ENCODE measurements at regions not wholly inside any gene's neighbourhood (a gene's known extent, or its start where the extent isn't known, plus 50 kb on each side); places are given as distances from the start of the nearest gene placed in this dataset.
"Not testable (repeated sequence)": the region's sequence is repeated elsewhere in the genome, so short reads cannot be mapped to it uniquely, and the experiment has no call there.

DNA sequence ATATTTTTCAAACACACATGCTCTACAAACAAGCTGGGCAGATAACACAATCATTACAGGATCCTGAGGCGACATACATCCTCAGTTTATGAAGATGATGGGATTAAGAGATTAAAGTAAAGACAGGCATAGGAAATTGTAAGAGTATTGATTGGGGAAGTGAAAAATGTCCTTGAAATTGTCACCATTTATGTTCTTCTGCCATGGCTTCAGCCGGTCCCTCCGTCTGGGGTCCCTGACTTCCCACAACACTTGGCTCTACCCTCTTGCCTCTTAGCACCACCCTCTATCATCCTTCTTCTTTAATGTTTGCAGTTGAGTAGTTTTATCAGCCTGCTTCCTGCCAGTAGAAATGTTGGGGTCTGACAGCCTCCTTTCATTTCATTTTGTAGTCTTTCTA is 244.4 kb downstream of the DAD1 start:
- no peak for TF ChIP-seq EZH2 (IDR thresholded peaks at IDR 0.05; ENCODE audit: borderline replicate concordance, insufficient read depth, low read depth, low read length, poor library complexity, severe bottlenecking)
- ChIA-PET CTCF (interaction anchor here (0.6 kb wide), 1 partner anchor 27 kb away, joined by 3 read pairs; no protein-coding TSS in a partner anchor), POLR2A (no interaction called here)
- Histone ChIP-seq H3K36me3 (replicated peaks in 1 of 2; ENCODE audit: control extremely low read depth in 1 of 2, control insufficient read depth in 1 of 2, extremely low read depth in 1 of 2, insufficient read depth in 2 of 2, low read length in 1 of 2) (no peaks in the 10 kb centered on the region), H3K4me1 (ENCODE audit: control insufficient read depth in 2 of 2, insufficient read depth in 2 of 2, low read length in 2 of 2) (no peaks in the 10 kb centered on the region), H3K27me3 (replicated peaks in 1 of 4; ENCODE audit: control extremely low read depth in 1 of 4, control insufficient read depth in 3 of 4, insufficient read depth in 4 of 4, low read length in 3 of 4) (peaks cover 0 to 18% (median 10%) of the 10 kb centered on the region in 4 experiments), H3K9me3 (ENCODE audit: control extremely low read depth in 1 of 3, control insufficient read depth in 2 of 3, insufficient read depth in 1 of 3, low read length in 2 of 3) (peaks cover 5 to 20% (median 12%) of the 10 kb centered on the region in 3 donors), H3K4me3 (ENCODE audit: control extremely low read depth in 1 of 5, extremely low read depth in 1 of 5, insufficient read depth in 1 of 5, low read depth in 2 of 5, low read length in 4 of 5) (no peak overlapping the region), H3K4me2 (replicated peaks; ENCODE audit: low read depth, low read length, poor library complexity, severe bottlenecking) (no peak overlapping the region), H4K20me1 (ENCODE audit: control insufficient read depth, insufficient read depth, low read length, poor library complexity, severe bottlenecking) (no peaks in the 10 kb centered on the region), H3K79me2 (ENCODE audit: control insufficient read depth, insufficient read depth, low read length) (no peaks in the 10 kb centered on the region), H3K27ac (ENCODE audit: low read length in 2 of 2) (no peak overlapping the region), H2AFZ (ENCODE audit: insufficient read depth, low read depth, low read length, poor library complexity, severe bottlenecking) (no peak overlapping the region), H3K9ac (ENCODE audit: low read length) (no peak overlapping the region)
- DNase-seq (no peak), ATAC-seq (ENCODE audit: low read depth) (no peak)
- WGBS (ENCODE audit: insufficient coverage) = 90% methylated on average over 2 of the region's 3 CpGs
- Mint-ChIP-seq H3K27ac (no peak overlapping the region), H3K4me1 (no peaks in the 10 kb centered on the region), H3K9me3 (ENCODE audit: insufficient read depth) (peaks cover 14% of the 10 kb centered on the region), H3K27me3 (peaks cover 32% of the 10 kb centered on the region), H3K4me3 (no peak overlapping the region)
- intact Hi-C loops (cut with micrococcal nuclease) = no loop called here

DNA sequence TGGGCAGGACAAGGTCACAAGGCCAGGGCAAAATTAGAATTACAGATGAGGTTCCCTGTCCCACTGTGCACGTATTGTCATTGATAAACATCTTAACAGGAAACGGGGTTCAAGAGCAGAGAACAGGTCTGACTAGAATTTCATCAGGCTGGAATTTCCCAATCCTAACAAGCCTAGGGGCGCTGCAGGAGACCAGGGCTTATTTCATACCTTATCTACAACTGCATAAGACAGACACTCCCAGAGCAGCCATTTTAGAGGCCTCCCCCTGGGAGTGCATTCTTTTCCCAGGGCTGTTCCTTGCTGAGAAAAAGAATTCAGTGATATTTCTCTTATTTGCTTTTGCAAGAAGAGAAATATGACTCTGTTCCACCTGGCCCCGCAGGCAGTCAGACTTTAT is 244.8 kb downstream of the DAD1 start:
- H3K27ac ChIP-seq (ENCODE audit: low read length in 2 of 2); ATAC-seq (ENCODE audit: low read depth); H3K4me2 ChIP-seq (replicated peaks; ENCODE audit: low read depth, low read length, poor library complexity, severe bottlenecking); intact Hi-C loops (cut with micrococcal nuclease); H3K4me1 ChIP-seq (ENCODE audit: control insufficient read depth in 2 of 2, insufficient read depth in 2 of 2, low read length in 2 of 2); DNase-seq; H3K9ac ChIP-seq (ENCODE audit: low read length); H3K4me3 Mint-ChIP-seq; H4K20me1 ChIP-seq (ENCODE audit: control insufficient read depth, insufficient read depth, low read length, poor library complexity, severe bottlenecking); H3K79me2 ChIP-seq (ENCODE audit: control insufficient read depth, insufficient read depth, low read length); H3K4me3 ChIP-seq (ENCODE audit: control extremely low read depth in 1 of 5, extremely low read depth in 1 of 5, insufficient read depth in 1 of 5, low read depth in 2 of 5, low read length in 4 of 5); H3K4me1 Mint-ChIP-seq; H3K36me3 ChIP-seq (replicated peaks in 1 of 2; ENCODE audit: control extremely low read depth in 1 of 2, control insufficient read depth in 1 of 2, extremely low read depth in 1 of 2, insufficient read depth in 2 of 2, low read length in 1 of 2); POLR2A ChIA-PET; H2AFZ ChIP-seq (ENCODE audit: insufficient read depth, low read depth, low read length, poor library complexity, severe bottlenecking); H3K27ac Mint-ChIP-seq: not testable (repeated sequence)
- H3K27me3 Mint-ChIP-seq = peaks cover 32% of the 10 kb centered on the region
- CTCF ChIA-PET = interaction anchor here (0.6 kb wide), 1 partner anchor 27 kb away, joined by 3 read pairs; no protein-coding TSS in a partner anchor
- peaks cover 5 to 20% (median 12%) of the 10 kb centered on the region in 3 donors for H3K9me3 ChIP-seq (ENCODE audit: control extremely low read depth in 1 of 3, control insufficient read depth in 2 of 3, insufficient read depth in 1 of 3, low read length in 2 of 3)
- H3K27me3 ChIP-seq (replicated peaks in 1 of 4; ENCODE audit: control extremely low read depth in 1 of 4, control insufficient read depth in 3 of 4, insufficient read depth in 4 of 4, low read length in 3 of 4) = peaks cover 0 to 15% (median 10%) of the 10 kb centered on the region in 4 experiments
- 96% methylated on average over 3 of the region's 4 CpGs for WGBS (ENCODE audit: insufficient coverage)
- peaks cover 14% of the 10 kb centered on the region for H3K9me3 Mint-ChIP-seq (ENCODE audit: insufficient read depth)
